ENCODE measurements at regions not wholly inside any gene's neighbourhood (a gene's known extent, or its start where the extent isn't known, plus 50 kb on each side); places are given as distances from the start of the nearest gene placed in this dataset.
A peak's percentile ranks its signal among the peaks of the same experiment; 100 is the strongest.
"Not testable (repeated sequence)": the region's sequence is repeated elsewhere in the genome, so short reads cannot be mapped to it uniquely, and the experiment has no call there.

DNA sequence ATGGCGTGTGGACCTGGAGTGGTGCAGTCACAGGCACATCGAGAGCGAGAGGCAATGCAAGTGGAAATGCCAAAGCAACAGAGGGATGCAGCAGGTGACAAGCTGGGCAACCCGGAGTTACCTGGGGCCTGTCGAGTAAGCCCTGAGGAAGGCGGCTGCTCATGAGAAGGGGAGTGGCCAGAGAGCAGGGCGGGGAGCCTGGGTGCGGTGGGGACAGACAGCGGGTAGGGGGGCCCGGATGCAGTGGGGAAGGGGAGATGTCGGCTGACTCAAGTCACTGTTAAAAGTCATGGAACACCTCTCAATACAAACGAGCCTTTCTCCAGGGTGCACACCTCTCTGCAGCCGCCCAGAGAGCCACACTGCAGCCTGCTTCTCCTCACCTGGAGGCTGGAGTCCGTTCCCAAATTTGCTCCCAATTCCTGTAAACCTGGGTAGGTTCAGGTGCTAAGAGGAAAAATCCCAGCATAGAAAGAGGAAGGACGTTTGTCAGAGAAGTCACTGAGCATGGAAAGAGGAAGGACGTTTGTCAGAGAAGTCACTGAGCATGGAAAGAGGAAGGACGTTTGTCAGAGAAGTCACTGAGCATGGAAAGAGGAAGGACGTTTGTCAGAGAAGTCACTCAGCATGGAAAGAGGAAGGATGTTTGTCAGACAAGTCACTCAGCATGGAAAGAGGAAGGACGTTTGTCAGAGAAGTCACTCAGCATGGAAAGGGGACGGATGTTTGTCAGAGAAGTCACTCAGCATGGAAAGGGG is 71.7 kb upstream of the TWIST2 start (continued):
- TF ChIP-seq, protein P1, sequence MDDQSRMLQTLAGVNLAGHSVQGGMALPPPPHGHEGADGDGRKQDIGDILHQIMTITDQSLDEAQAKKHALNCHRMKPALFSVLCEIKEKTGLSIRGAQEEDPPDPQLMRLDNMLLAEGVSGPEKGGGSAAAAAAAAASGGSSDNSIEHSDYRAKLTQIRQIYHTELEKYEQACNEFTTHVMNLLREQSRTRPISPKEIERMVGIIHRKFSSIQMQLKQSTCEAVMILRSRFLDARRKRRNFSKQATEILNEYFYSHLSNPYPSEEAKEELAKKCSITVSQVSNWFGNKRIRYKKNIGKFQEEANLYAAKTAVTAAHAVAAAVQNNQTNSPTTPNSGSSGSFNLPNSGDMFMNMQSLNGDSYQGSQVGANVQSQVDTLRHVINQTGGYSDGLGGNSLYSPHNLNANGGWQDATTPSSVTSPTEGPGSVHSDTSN (IDR thresholded peaks at IDR 0.05), result no peak
- TF ChIP-seq JUN (IDR thresholded peaks at IDR 0.05), result no peak
- TF ChIP-seq, protein P2, sequence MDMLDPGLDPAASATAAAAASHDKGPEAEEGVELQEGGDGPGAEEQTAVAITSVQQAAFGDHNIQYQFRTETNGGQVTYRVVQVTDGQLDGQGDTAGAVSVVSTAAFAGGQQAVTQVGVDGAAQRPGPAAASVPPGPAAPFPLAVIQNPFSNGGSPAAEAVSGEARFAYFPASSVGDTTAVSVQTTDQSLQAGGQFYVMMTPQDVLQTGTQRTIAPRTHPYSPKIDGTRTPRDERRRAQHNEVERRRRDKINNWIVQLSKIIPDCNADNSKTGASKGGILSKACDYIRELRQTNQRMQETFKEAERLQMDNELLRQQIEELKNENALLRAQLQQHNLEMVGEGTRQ (IDR thresholded peaks at IDR 0.05), result no peak
- no peak for TF ChIP-seq NFE2L2 (conservative IDR thresholded peaks at IDR 0.05; ENCODE audit: low read length)
- no peak for TF ChIP-seq NPAS2 (CRISPR knock-in tag; IDR thresholded peaks at IDR 0.05; ENCODE audit: borderline replicate concordance)
- TF ChIP-seq, protein P3, sequence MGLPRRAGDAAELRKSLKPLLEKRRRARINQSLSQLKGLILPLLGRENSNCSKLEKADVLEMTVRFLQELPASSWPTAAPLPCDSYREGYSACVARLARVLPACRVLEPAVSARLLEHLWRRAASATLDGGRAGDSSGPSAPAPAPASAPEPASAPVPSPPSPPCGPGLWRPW (IDR thresholded peaks at IDR 0.05), result no peak
- no peak for TF ChIP-seq RFX5 (IDR thresholded peaks at IDR 0.05)

DNA sequence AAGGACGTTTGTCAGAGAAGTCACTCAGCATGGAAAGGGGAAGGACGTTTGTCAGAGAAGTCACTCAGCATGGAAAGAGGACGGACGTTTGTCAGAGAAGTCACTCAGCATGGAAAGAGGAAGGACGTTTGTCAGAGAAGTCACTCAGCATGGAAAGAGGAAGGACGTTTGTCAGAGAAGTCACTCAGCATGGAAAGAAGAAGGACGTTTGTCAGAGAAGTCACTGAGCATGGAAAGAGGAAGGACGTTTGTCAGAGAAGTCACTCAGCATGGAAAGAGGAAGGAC is 71.2 kb upstream of the TWIST2 start:
- not testable (repeated sequence) for FAIRE-seq, H3K27ac ChIP-seq
- 5% methylated on average over 8 of the region's 8 CpGs for WGBS (ENCODE audit: missing lambda C conversion rate)

DNA sequence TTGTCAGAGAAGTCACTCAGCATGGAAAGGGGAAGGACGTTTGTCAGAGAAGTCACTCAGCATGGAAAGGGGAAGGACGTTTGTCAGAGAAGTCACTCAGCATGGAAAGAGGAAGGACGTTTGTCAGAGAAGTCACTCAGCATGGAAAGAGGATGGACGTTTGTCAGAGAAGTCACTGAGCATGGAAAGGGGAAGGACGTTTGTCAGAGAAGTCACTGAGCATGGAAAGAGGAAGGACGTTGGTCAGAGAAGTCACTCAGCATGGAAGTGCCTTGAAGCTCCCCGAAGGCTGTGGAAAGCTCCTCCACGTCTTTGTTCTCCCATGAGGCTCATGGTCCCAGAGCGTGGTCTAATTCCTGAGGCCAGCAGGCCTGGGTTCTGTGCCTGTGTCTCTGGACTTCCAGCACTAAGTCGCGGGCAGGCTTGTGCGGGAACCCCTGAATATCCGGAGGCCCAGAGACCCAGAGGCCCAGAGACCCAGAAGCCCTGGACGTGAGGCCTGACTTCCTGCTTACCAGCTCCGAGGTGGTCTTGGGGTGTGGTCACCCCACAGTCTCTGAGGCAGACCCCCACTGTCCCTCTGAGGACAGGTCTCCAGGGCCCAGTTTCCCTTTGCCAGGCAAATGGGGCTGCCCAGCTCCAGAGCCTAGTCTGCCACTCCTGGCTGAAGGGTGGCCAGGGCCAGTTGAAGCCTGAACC is 70.4 kb upstream of the TWIST2 start:
- ChIA-PET POLR2A (no interaction called here), CTCF (interaction anchor here (1.2 kb wide), 1 partner anchor 9 kb away, joined by 3 read pairs; no protein-coding TSS in a partner anchor)
- Histone ChIP-seq H3K4me3 (no peak overlapping the region), H3K9me3 (peaks cover 43% of the 10 kb centered on the region), H3K4me1 (no peaks in the 10 kb centered on the region), H3K27ac (no peak overlapping the region), H3K4me2 (no peak overlapping the region)
- TF ChIP-seq CEBPB (IDR thresholded peaks at IDR 0.05), result no peak
- DNase-seq (ENCODE audit: low read depth in 1 of 2, low spot score in 1 of 2) (no peak), FAIRE-seq (no peak), ATAC-seq (no peak)
- 54% methylated on average over 13 of the region's 15 CpGs for WGBS (ENCODE audit: missing lambda C conversion rate)

More for the DNA sequence above, 71.2 kb upstream of the TWIST2 start:
- peaks cover 49% of the 10 kb centered on the region for H3K9me3 ChIP-seq
- H3K4me1 ChIP-seq; H3K4me2 ChIP-seq; POLR2A ChIA-PET; H3K4me3 ChIP-seq; CTCF ChIA-PET; ATAC-seq; DNase-seq (ENCODE audit: low read depth in 1 of 2, low spot score in 1 of 2): not testable (repeated sequence)

DNA sequence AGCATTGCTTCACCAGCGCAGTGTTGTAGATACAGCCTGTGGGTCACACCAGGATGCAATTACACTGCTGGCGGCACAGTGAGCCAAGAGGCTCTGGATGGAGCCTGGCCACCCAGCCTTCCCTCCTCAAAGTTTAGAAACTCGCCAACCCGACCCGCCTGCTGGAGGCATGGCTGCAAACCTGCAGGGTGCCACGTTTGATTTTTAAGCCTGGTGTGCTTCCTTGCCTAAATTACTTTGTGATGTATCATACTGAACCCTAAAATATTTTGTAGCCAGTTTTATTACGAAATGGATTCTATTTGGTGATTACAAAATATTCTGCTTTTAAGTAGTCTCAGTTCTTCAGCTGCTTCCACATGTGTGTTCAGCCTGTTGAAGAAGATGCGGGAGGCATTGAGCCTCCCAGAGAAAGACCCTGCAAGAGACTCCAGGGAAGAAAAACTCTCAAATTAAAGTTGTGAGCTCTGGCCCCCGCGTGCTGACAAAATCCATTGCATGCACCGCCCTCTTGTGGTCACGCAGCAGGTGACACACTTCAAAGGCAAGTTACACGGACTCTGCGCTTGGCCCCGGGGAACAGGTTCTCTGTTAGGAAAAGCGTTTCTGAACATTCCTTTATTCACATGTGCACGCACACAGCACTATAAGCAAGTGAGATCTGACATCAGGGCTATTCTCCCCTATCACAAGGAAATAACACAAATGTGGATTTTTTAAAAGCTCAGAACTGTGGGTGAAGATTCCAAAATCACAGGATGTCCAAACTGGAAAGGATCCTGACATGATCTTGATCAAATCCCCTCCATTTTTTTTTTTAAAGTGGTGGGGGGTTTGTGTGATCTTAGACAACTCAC is 63.0 kb upstream of the TWIST2 start:
- POLR2A ChIA-PET, result no interaction called here
- peak; percentile 60 to 76 for DNase-seq (ENCODE audit: low read depth in 1 of 2, low spot score in 1 of 2)
- no peak for FAIRE-seq
- Histone ChIP-seq H3K4me1 (peaks cover 9% of the 10 kb centered on the region; the same call in 2 of the 3 replicates), H3K4me2 (0 out of 3 replicates have a peak overlapping the region, but pooled peaks have one; percentile 9), H3K4me3 (no peak overlapping the region), H3K27ac (peak overlapping the region; percentile 54 to 68), H3K9me3 (no peaks in the 10 kb centered on the region)
- TF ChIP-seq SMC3 (IDR thresholded peaks at IDR 0.05), result peak; percentile 96
- TF ChIP-seq, protein P4, sequence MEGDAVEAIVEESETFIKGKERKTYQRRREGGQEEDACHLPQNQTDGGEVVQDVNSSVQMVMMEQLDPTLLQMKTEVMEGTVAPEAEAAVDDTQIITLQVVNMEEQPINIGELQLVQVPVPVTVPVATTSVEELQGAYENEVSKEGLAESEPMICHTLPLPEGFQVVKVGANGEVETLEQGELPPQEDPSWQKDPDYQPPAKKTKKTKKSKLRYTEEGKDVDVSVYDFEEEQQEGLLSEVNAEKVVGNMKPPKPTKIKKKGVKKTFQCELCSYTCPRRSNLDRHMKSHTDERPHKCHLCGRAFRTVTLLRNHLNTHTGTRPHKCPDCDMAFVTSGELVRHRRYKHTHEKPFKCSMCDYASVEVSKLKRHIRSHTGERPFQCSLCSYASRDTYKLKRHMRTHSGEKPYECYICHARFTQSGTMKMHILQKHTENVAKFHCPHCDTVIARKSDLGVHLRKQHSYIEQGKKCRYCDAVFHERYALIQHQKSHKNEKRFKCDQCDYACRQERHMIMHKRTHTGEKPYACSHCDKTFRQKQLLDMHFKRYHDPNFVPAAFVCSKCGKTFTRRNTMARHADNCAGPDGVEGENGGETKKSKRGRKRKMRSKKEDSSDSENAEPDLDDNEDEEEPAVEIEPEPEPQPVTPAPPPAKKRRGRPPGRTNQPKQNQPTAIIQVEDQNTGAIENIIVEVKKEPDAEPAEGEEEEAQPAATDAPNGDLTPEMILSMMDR (IDR thresholded peaks at IDR 0.05), result peak; percentile 93
- TF ChIP-seq, protein P5, sequence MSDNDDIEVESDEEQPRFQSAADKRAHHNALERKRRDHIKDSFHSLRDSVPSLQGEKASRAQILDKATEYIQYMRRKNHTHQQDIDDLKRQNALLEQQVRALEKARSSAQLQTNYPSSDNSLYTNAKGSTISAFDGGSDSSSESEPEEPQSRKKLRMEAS (IDR thresholded peaks at IDR 0.05), result peak; percentile 52; the same call in 1 of the 2 replicates
- no peak for TF ChIP-seq FOXS1 (CRISPR knock-in tag; IDR thresholded peaks at IDR 0.05)
- TF ChIP-seq, protein P2 (IDR thresholded peaks at IDR 0.05), result no peak
- peak; percentile 95 to 96 for TF ChIP-seq RAD21 (conservative IDR thresholded peaks at IDR 0.05 in 1 of 2, IDR thresholded peaks at IDR 0.05 in 1 of 2)
- TF ChIP-seq MAZ (IDR thresholded peaks at IDR 0.05; ENCODE audit: borderline replicate concordance, low read depth, low read length), result 0 out of 2 replicates have a peak, but pooled peaks have one; percentile 49
- peak; percentile 29 to 38; a peak in 1 of 4 replicates for TF ChIP-seq CEBPB (IDR thresholded peaks at IDR 0.05)
- WGBS (ENCODE audit: missing lambda C conversion rate), result 40% methylated on average over 17 of the region's 17 CpGs
- CTCF ChIA-PET, result interaction anchor here (0.6 to 3.9 kb wide), 102 partner anchors 10 to 1109 kb away, joined by 3 to 79 read pairs (median 5); no protein-coding TSS in a partner anchor
- peak; percentile 83 to 94; a peak in 5 of 6 replicates for ATAC-seq

Measured in A549 (cell line).